HuH-7.5 (cell line): ENCODE measurements at regions not wholly inside any gene's neighbourhood (a gene's known extent, or its start where the extent isn't known, plus 50 kb on each side); places are given as distances from the start of the nearest gene placed in this dataset.

Source experiments
- DNase-seq: peaks from one replicate; pipeline ENCODE4 v3.0.0; 2011; ENCODE audit warnings: low spot score

- DNase-seq, result no peak
These were observed 157.9 kb downstream of the CD83 start for GRCh38 chr6:14275493-14275851.

GRCh38 chr6:14276071-14276470 lies 158.5 kb downstream of the CD83 start:
- DNase-seq, result no peak

- no peak for DNase-seq
These were observed 159.3 kb downstream of the CD83 start for GRCh38 chr6:14276667-14277404.

- no peak for DNase-seq
These were observed 159.9 kb downstream of the CD83 start for GRCh38 chr6:14277405-14277930.

GRCh38 chr6:14278006-14278405 lies 160.4 kb downstream of the CD83 start:
- DNase-seq, result no peak

GRCh38 chr6:14278446-14278845 lies 160.9 kb downstream of the CD83 start:
- DNase-seq, result no peak

- DNase-seq, result no peak
These were observed 162.5 kb downstream of the CD83 start for GRCh38 chr6:14280006-14280510.

GRCh38 chr6:14280766-14281293 lies 163.3 kb downstream of the CD83 start:
- DNase-seq, result peak; percentile 18

GRCh38 chr6:14281811-14282660 lies 164.5 kb downstream of the CD83 start:
- no peak for DNase-seq

GRCh38 chr6:14282854-14283505 lies 165.4 kb downstream of the CD83 start:
- DNase-seq, result no peak

- peak; percentile 32 for DNase-seq
These were observed 166.1 kb downstream of the CD83 start for GRCh38 chr6:14283600-14284235.

GRCh38 chr6:14284969-14285590 lies 167.5 kb downstream of the CD83 start:
- DNase-seq, result no peak

GRCh38 chr6:14286144-14286543 lies 168.6 kb downstream of the CD83 start:
- DNase-seq, result no peak

- no peak for DNase-seq
These were observed 169.3 kb downstream of the CD83 start for GRCh38 chr6:14286634-14287428.

GRCh38 chr6:14287707-14288106 lies 170.1 kb downstream of the CD83 start:
- DNase-seq, result no peak

- DNase-seq, result no peak
These were observed 171.3 kb downstream of the CD83 start for GRCh38 chr6:14288910-14289309.

- DNase-seq, result no peak
These were observed 172.6 kb downstream of the CD83 start for GRCh38 chr6:14290041-14290771.

- no peak for DNase-seq
These were observed 173.3 kb downstream of the CD83 start for GRCh38 chr6:14290772-14291330.

- no peak for DNase-seq
These were observed 173.8 kb downstream of the CD83 start for GRCh38 chr6:14291331-14291730.
